ENCODE measurements at regions not wholly inside any gene's neighbourhood (a gene's known extent, or its start where the extent isn't known, plus 50 kb on each side); places are given as distances from the start of the nearest gene placed in this dataset.

DNA sequence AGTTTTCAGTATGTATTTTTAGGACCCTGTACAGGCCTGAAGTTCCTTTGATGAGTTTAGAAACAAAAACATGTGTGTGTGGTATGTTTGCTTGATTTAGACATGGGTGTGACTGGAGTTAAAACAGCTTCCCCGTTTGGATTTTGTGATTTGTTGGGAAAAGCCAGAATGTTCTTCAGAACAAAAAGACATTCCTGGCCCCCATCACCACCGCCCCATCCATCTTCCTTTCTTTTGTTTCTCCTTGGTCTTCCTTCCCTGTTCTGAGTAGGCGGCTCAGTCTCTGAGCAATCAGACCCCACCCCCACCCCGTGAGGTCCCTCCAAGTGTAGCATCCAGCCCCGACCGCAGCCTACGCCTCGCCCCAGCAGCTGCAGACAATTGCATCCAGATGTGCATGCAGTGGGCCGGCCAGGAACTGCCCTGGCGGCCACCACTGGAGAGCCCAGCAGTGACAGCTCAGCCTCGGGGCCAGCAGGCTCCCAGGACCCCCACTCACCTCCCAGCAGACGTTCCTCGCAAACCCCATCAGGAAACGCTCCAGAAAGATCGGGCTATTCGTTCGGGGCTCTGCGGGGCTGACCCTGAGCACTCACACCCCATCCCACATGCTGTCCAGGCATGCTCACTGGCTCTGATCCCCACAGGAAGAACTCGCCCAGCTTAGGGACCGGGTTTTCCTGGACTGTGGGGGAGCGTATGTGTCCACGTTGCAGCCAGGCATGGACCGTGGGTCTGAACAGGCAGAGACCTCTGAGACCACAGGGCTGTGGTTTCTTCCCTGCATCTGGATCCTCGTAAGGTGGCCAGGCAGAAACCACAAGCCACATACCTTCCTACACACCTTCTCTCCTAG is 99.8 kb upstream of the CDH5 start:
- TF ChIP-seq, protein P1, sequence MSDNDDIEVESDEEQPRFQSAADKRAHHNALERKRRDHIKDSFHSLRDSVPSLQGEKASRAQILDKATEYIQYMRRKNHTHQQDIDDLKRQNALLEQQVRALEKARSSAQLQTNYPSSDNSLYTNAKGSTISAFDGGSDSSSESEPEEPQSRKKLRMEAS (IDR thresholded peaks at IDR 0.05), result no peak
- no peak for TF ChIP-seq MAFK (IDR thresholded peaks at IDR 0.05; ENCODE audit: low read depth, low read length)
- no peak for TF ChIP-seq POLR2A (IDR thresholded peaks at IDR 0.05; ENCODE audit: control extremely low read depth in 1 of 2, low read depth in 2 of 2, low read length in 2 of 2)
- no peak for TF ChIP-seq SUZ12 (IDR thresholded peaks at IDR 0.05; ENCODE audit: low read length)
- TF ChIP-seq GTF2F1 (IDR thresholded peaks at IDR 0.05; ENCODE audit: borderline replicate concordance, low read depth, low read length), result no peak

Measured in H1 (cell line).